AG04449 (cell line): ENCODE measurements at regions not wholly inside any gene's neighbourhood (a gene's known extent, or its start where the extent isn't known, plus 50 kb on each side); places are given as distances from the start of the nearest gene placed in this dataset.

ENCODE experiments used
- CTCF ChIA-PET: fragments of 350-600 bp; formaldehyde crosslinking; extraction: SDS; loops from one replicate; lab custom pipeline; 2021; ENCODE audit warnings: antibody characterized with exemption; lab: Yijun Ruan, JAX
- POLR2A ChIA-PET: fragments of 400-600, 350-600 bp; formaldehyde crosslinking; extraction: SDS; loops from one replicate; lab custom pipeline; 2020; ENCODE audit warnings: antibody characterized with exemption, inconsistent platforms; lab: Yijun Ruan, JAX
- DNase-seq: peaks from one replicate; pipeline ENCODE4 v3.0.0-alpha.2; 2010; ENCODE audit warnings: low read depth, low spot score
- H3K4me3 ChIP-seq: 2 replicates; pipeline ENCODE4 v1.5.1; 2011; ENCODE audit warnings: low read depth, mild to moderate bottlenecking, control low read depth, low read length
- CTCF ChIP-seq: IDR thresholded peaks from one replicate; pipeline ENCODE4 v1.5.1; 2011; ENCODE audit warnings: mild to moderate bottlenecking, moderate library complexity, low read length, control low read depth, inconsistent platforms; ENCODE audit not compliant: insufficient read depth; ENCODE audit errors: missing control alignments

- ChIA-PET CTCF (interaction anchor here (2.0 to 2.4 kb wide), 2 partner anchors 57 to 59 kb away, joined by 5 to 13 read pairs; no protein-coding TSS in a partner anchor), POLR2A (no interaction called here)
- no peak overlapping the region for H3K4me3 ChIP-seq
- no peak for TF ChIP-seq CTCF
- no peak for DNase-seq
Observed at GRCh38 chr10:2986391-2986801, 81.0 kb upstream of the PFKP start.

GRCh38 chr10:2985729-2986232 is 81.6 kb upstream of the PFKP start:
- ChIA-PET POLR2A (no interaction called here), CTCF (interaction anchor here (1.4 to 2.4 kb wide), 3 partner anchors 57 to 60 kb away, joined by 3 to 13 read pairs (median 5); no protein-coding TSS in a partner anchor)
- no peak for DNase-seq
- H3K4me3 ChIP-seq = no peak overlapping the region
- no peak for TF ChIP-seq CTCF

- no peak for DNase-seq
- CTCF ChIA-PET = interaction anchor here (0.9 to 2.4 kb wide), 4 partner anchors 50 to 61 kb away, joined by 3 to 13 read pairs (median 4); no protein-coding TSS in a partner anchor
- TF ChIP-seq CTCF = no peak
- POLR2A ChIA-PET = no interaction called here
- no peak overlapping the region for H3K4me3 ChIP-seq
Observed at GRCh38 chr10:2984682-2985081, 82.7 kb upstream of the PFKP start.

- H3K4me3 ChIP-seq = no peak overlapping the region
- TF ChIP-seq CTCF = no peak
- DNase-seq = no peak
- CTCF ChIA-PET = interaction anchor here (1.3 to 1.9 kb wide), 3 partner anchors 10 to 62 kb away, joined by 5 to 17 read pairs (median 5); no protein-coding TSS in a partner anchor
- POLR2A ChIA-PET = no interaction called here
Observed at GRCh38 chr10:2982146-2982545, 85.2 kb upstream of the PFKP start.

- ChIA-PET POLR2A (no interaction called here), CTCF (interaction anchor here (1.3 to 1.9 kb wide), 3 partner anchors 11 to 63 kb away, joined by 5 to 17 read pairs (median 5); no protein-coding TSS in a partner anchor)
- TF ChIP-seq CTCF = no peak
- no peak for DNase-seq
- H3K4me3 ChIP-seq = no peak overlapping the region
Observed at GRCh38 chr10:2981361-2981801, 86.0 kb upstream of the PFKP start.

- no peak for TF ChIP-seq CTCF
- H3K4me3 ChIP-seq = no peak overlapping the region
- no peak for DNase-seq
- POLR2A ChIA-PET = no interaction called here
- CTCF ChIA-PET = interaction anchor here (1.6 kb wide), 1 partner anchor 11 kb away, joined by 5 read pairs; no protein-coding TSS in a partner anchor
Observed at GRCh38 chr10:2980791-2981360, 86.5 kb upstream of the PFKP start.
